Adipose tissue (tissue), 3 donors: ENCODE measurements at regions not wholly inside any gene's neighbourhood (a gene's known extent, or its start where the extent isn't known, plus 50 kb on each side); places are given as distances from the start of the nearest gene placed in this dataset.

Experiments
- H3K27ac ChIP-seq: one replicate; pipeline ENCODE4 v1.5.1; 2013; ENCODE audit warnings: low read depth, low read length
- WGBS, 3 donors: extraction: QIAGEN DNeasy Blood & Tissue Kit; methylation state at CpG; one replicate each; pipeline ENCODE4 v1.1.7; 2013; 5-methylcytosine and 5-hydroxymethylcytosine counted together
- donor health status: healthy with polysubstance abuse.
- donor health status: Bipolar disorder and iron deficiency.
- donor health status: healthy.

DNA sequence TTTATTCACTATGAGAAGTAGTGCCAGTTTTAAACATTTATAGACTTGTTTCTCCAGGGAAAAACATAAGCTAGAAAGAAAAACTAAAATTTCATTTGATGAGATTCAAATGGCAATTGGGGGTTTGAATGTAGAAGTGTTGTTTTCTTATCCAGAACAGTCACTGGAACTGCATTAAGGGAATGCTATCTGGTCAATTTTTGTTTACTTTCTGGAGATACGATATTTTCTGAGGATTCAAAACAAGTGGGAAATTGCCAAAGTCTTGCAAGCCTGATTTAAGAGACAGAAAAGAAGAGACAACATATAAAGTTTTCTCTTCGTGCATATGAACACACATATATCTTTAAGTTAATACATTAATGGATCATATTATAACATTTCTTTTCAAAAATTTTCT is 118.4 kb downstream of the NXNL2 start:
- 51 to 63% (median 58%) methylated on average over 2 of the region's 2 CpGs for WGBS, 3 donors

DNA sequence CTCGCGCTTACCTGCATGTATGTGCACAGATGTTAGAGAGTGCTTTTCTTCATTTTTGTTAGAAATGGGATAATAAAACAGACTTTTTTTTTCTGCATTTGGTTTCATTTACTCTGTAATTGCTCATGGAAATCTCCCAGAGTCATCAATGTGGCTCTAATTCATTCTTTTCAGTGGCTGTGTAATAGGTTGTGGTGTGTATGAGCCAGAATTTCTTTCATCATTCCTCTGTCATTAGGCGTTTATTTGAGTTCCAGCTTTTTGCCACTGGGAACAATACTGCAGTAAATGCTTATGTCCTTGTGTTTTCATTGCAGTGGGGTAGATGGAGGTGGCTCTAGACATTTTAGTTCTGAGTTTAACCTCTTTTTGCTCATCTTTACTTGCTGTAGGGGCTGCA is 118.9 kb downstream of the NXNL2 start:
- H3K27ac ChIP-seq: no peak overlapping the region
- WGBS, 3 donors: 71 to 80% (median 76%) methylated on average over 3 of the region's 3 CpGs

More for the DNA sequence above, 118.4 kb downstream of the NXNL2 start:
- no peak overlapping the region for H3K27ac ChIP-seq

DNA sequence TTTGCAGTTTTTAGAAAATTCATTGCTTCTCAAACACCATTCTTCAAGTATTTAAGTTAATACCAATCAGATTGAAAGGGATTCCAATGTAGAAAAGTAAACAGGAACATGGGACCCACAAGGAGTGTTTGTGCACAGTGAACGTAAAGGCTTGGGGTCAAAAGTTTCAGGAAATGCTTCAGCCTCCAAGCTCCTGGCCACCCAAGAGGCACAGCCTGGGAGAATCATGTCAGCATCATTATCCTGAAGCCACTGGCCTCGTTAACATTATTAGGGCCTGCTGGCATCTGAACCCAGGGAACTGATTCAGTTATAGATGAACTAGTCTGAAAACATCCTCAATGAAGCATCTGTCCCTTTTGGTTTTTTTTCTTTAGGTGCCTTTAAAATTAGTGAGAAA is 122.9 kb downstream of the NXNL2 start:
- H3K27ac ChIP-seq: no peak overlapping the region
- WGBS, 3 donors: 27 to 65% (median 57%) methylated on average over 2 of the region's 2 CpGs

DNA sequence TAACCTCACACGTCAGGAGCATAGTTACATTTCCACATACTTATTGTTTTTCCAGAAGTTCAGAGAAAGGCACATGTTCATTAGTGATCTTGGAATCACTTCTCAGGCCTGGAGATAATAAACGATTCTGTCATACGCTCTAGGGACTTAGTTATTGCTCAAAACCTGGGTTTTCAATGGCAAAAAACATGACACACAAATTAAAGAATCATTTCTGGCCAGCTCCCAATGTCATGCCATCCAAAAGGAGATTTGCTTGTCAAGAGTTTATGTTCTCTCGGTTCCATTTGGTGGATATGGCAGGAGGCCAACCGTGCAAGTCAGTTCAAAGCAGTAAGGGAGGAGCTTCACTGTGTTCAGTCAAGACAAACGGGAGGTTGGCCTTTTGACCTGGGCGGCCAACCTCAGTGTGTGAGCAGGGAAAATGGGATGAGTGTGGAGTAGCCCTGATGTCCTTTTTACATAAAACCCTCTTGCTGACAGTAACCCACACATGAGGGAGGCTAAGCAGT is 123.4 kb downstream of the NXNL2 start:
- 37 to 46% (median 38%) methylated on average over 7 of the region's 7 CpGs for WGBS, 3 donors

DNA sequence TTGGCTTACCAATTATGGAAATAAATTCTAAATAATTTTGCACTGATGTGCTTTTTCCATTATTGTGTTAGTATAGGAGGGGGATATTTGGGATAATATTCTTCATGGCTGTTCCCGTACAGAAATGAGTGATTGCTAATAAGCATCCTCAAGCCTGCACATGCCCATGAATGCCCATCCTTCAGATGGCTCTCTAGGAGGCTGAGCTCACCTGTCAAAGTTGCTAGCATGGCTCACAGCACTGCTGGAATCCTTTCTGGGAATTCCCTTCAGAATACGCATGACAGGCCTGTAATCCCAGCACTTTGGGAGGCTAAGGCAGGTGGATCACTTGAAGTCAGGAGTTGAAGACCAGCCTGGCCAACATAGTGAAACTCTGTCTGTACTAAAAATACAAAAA is 124.1 kb downstream of the NXNL2 start:
- H3K27ac ChIP-seq: no peak overlapping the region
- WGBS, 3 donors: 86 to 96% (median 92%) methylated on average over 2 of the region's 2 CpGs

More for the DNA sequence above, 123.4 kb downstream of the NXNL2 start:
- H3K27ac ChIP-seq: no peak overlapping the region

DNA sequence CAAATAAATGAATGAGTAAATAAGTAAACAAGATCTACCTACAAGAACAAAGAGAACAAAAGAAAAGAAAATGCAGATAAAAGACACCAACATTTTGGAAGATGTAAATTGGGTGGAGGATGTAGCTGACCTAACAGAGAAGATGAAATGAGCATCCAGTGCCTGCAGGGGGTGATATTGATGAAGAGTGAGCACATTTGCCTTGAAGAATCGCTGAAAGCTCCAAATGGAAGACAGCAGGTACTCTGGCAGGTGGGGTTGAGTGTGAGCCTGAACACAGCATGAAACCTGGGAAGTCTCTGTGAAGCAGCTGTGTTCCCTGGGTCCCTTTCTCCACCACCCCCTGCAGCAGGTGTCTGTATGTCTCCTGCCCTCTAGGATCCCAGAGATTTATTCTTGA is 125.6 kb downstream of the NXNL2 start:
- no peak overlapping the region for H3K27ac ChIP-seq
- WGBS, 3 donors: 29 to 45% (median 34%) methylated on average over 1 of the region's 1 CpG

DNA sequence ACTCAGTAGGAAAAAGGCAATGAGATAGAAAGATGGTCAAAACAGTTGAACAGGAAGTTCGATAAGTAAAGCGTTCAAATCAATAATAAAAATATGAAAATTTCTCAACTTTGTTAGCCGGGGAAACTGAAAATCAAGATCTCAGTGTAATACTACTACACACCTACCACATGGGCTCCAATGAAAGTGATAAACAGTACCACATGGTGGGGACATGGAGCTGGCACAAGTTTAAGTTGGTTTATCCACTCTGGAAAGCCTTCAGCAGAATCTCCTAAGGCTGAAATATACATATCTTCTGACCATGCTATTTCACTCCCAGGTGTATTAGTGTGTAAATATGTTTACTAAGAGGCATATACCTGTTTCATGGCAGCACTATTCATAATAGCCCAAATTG is 126.8 kb downstream of the NXNL2 start:
- WGBS, 3 donors: 74 to 92% (median 81%) methylated on average over 3 of the region's 3 CpGs

DNA sequence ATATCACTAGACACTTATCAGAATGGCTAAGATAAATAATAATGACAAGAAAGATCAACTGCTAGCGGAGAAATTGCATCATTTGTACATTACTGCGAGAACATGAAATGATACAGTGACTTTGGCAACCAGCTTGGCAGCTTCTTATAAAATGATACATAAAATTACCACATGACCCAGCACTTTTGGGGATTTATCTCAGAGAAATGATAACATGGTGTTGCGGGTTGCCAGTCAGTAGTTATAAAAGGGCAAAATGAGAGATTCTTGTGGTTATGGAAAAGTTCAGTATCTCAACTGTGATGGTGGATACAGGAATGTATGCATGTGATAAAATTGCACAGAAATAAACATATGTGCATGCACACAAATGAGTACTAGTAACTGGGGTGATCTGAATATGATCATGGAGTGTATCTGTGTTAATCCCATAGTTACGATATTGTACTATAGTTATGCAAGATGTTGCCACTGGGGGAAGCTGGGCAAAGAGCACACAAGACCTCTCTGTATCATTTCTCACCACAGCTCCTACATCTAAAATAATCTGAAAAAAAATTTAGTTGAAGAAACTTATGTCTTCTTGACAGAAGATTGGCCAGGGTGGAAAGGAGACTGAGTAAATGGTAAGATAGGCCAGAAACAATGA is 128.9 kb downstream of the NXNL2 start:
- H3K27ac ChIP-seq: no peak overlapping the region
- 69 to 75% (median 70%) methylated on average over 4 of the region's 4 CpGs for WGBS, 3 donors

More for the DNA sequence above, 126.8 kb downstream of the NXNL2 start:
- H3K27ac ChIP-seq: no peak overlapping the region

DNA sequence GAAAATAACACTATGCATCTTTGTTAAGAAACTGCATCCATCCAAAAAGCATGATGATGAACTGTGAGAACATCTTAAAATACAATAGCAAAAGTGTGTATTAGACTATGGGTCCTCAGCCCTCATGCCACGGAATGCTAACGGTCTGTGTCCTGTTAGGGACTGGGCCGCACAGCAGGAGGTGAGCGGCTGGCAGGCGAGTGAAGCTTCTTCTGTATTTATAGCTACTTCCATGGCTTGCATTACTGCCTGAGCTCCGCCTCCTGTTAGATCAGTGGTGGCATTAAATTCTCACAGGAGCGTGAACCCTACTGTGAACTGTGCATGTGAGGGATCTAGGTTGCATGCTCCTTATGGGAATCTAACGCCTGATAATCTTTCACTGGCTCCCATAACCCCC is 129.8 kb downstream of the NXNL2 start:
- 67 to 91% (median 86%) methylated on average over 8 of the region's 8 CpGs for WGBS, 3 donors
- no peak overlapping the region for H3K27ac ChIP-seq

GRCh38 chr9:88672874-88673689 is 138.1 kb downstream of the NXNL2 start:
- H3K27ac ChIP-seq: no peak overlapping the region
- 88 to 95% (median 91%) methylated on average over 12 of the region's 12 CpGs for WGBS, 3 donors

DNA sequence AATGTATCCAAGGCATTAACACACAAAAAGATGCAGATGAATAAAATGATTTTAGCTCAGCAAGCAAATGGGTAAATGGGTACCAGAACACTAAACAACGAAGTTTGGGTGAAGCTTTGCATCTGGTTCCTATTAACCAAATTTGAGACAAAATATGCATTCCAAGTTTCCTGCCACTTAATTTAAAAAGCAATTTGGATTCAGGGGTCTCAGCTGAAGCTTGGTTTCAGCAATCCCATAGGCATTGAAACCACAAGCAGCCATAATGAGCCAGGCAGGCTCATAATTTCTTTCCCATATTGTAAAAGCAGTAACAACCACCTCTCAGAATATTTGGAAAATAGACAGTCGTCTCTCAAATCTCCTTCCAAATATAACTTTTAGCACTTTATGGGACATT is 138.9 kb downstream of the NXNL2 start:
- H3K27ac ChIP-seq: no peak overlapping the region
- WGBS, 3 donors: 76 to 81% (median 77%) methylated on average over 2 of the region's 2 CpGs

GRCh38 chr9:88676644-88677043 is 141.7 kb downstream of the NXNL2 start:
- H3K27ac ChIP-seq: no peak overlapping the region
- 81 to 97% (median 93%) methylated on average over 3 of the region's 3 CpGs for WGBS, 3 donors

GRCh38 chr9:88678008-88678407 is 143.0 kb downstream of the NXNL2 start:
- no peak overlapping the region for H3K27ac ChIP-seq
- WGBS, 3 donors: 85 to 87% (median 86%) methylated on average over 2 of the region's 2 CpGs

GRCh38 chr9:88678431-88678830 is 143.5 kb downstream of the NXNL2 start:
- no peak overlapping the region for H3K27ac ChIP-seq
- WGBS, 3 donors: 78 to 80% (median 79%) methylated on average over 4 of the region's 4 CpGs

GRCh38 chr9:88680041-88680440 is 145.1 kb downstream of the NXNL2 start:
- 67 to 75% (median 72%) methylated on average over 5 of the region's 5 CpGs for WGBS, 3 donors

DNA sequence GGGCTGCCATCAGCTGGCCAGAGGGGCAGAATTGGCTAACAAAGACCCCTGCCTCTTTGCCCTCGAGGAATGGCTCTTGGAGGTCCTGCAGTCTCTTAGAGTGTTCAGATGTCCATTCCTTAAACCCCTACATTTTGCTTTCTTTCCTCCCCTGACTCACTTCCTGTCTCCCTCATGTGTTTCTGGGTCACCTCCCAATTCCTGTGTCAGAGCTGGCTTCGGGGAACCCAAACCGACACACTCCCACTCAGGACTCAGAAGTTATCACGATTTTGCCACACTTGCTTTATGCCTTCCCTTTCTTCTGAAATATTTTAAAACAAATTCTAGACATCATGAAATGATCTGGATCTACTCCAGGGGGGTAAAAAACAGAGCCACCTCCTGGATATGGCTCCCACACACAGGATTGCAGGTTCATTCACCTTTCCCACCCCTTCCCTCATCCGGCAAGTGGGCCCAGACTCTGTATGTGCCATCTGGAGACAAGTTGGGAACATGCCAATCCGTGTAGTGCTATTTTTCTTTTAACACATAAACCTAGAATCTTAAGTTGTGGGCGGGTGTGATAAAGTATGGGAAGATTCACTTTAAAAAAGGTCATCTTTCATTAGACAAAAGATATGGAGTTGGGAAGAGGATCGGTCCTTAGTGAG is 145.7 kb downstream of the NXNL2 start:
- no peak overlapping the region for H3K27ac ChIP-seq
- 64 to 79% (median 66%) methylated on average over 8 of the region's 8 CpGs for WGBS, 3 donors

More at GRCh38 chr9:88680041-88680440, 145.1 kb downstream of the NXNL2 start:
- no peak overlapping the region for H3K27ac ChIP-seq

DNA sequence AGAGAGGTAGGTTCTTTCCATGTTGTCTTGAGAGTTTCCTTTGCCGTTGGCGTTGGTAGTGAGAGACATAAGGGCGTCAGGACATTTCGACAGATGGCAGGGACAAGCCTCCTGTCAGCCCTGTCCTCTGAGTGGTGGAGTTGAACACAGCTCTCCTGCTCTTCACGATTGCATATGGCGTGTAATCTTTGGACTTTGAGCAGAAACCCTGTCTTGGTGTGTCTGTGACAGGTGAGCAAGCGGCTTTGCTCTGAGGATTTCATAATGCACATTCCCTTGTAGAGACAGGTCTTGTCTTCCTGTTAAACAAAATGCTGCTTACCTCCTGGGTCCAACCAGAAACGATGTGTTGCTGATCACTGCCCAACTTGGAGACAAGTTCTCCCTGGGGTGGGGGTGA is 146.5 kb downstream of the NXNL2 start:
- no peak overlapping the region for H3K27ac ChIP-seq
- WGBS, 3 donors: 79 to 83% (median 82%) methylated on average over 8 of the region's 8 CpGs

DNA sequence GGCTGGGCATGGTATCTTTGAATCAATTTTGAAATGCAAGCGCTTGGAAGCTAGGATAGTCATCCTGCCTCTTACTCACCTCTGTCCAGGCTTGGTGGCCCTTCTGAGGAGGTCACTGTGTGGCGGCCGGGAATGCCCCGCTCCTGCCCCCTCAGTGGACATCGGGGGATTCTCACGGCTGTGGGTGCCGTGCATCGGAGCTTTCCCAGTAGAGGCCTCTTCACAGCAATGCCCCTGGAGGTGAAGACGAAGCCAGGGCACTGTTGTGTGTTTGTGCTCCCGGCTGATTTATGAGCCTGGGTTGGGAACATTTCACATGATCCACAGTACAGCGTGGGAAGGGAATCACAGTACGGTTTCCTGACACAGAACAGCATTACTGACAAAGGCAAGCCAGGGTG is 147.5 kb downstream of the NXNL2 start:
- H3K27ac ChIP-seq: no peak overlapping the region
- WGBS, 3 donors: 60 to 75% (median 68%) methylated on average over 12 of the region's 12 CpGs

DNA sequence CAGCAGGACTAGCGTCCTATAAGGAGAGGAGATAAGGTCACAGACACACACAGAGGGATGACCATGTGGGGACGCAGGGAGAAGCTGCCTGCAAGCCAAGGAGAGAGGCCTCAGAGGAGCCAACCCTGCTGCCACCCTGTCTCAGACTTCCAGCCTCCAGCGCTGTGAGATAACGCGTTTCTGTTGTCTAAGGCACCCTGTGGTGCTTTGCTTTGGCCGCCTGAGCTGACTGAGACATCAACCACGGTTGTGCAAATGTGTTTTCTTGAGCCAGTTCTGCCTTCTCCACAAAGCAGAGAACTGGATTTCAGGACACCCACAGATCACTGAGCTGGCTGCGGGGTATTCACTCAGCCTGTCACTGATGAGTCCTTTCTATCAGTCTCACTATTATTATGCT is 149.1 kb downstream of the NXNL2 start:
- 75 to 82% (median 80%) methylated on average over 8 of the region's 8 CpGs for WGBS, 3 donors
- no peak overlapping the region for H3K27ac ChIP-seq
